ENCODE measurements at regions not wholly inside any gene's neighbourhood (a gene's known extent, or its start where the extent isn't known, plus 50 kb on each side); places are given as distances from the start of the nearest gene placed in this dataset.
"Not testable (repeated sequence)": the region's sequence is repeated elsewhere in the genome, so short reads cannot be mapped to it uniquely, and the experiment has no call there.

DNA sequence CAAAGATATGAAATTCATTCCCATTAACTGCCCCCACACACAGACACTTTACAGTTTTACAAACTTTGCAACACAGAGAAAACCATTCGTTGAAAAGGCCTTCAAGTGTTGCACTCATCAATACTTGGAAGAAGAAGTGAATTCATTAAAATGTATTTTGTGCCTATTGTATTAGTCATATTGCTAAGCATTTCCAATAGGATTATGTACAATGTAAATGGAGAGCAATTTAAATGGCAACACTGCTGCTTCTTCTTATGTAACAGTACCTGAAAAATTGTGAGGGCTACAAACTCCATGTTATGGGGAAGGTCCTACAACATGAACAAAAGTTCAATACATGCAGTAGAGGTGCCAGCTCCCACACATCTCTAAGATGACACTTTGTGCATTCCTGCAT, 209.3 kb upstream of the POGK start:
- no peak for DNase-seq

DNA sequence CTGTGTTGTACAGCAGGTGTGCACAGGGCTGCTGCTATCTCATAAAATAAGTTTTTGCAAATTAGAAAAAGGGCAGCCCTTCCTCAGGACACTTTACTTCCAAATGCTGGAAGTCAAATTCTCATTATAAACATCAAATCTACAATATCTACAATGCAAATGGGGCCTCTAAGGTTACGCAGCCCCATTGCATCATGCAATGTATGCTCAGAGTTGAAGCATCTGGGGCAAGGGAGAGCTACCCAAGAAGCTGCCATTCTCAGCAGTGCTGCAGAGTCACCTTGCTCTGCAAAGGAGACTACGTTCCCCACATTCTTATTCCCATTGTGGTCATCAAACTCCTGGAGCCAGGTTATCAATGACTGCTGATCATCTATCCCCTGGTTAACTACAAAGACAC, 208.9 kb upstream of the POGK start:
- DNase-seq = no peak

DNA sequence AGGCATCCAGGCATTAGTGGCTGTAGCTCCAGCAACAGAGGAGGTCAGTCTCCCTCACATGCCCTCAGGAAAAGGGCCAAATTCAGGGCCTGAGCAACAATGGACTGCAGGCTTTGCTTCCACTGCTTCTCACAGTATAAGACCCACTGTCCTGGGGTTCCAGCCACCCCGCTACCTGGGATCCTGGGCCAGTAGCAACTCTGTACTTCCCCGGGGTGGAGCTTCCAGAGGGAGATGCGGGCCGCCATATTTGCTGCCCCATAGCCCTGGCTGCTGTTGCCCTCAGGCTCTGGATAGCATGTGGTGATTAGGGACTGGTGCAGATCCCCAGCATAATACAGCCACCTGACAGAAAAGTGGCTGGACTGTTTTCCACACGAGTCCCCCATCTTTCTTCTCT, 201.1 kb upstream of the POGK start:
- DNase-seq = no peak

GRCh38 chr1:166657228-166657627, 182.0 kb upstream of the POGK start:
- DNase-seq = not testable (repeated sequence)

- DNase-seq = not testable (repeated sequence)
Measured at GRCh38 chr1:166666790-166667189, 172.5 kb upstream of the POGK start.

DNA sequence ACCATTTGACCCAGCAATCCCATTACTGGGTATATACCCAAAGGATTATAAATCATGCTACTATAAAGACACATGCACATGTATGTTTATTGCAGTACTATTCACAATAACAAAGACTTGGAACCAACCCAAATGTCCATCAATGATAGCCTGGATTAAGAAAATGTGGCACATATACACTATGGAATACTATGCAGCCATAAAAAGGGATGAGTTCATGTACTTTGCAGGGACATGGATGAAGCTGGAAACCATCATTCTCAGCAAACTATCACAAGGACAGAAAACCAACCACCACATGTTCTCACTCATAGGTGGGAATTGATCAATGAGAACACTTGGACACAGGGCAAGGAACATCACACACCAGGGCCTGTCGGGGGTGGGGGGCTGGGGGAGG, 171.7 kb upstream of the POGK start:
- DNase-seq = not testable (repeated sequence)

DNA sequence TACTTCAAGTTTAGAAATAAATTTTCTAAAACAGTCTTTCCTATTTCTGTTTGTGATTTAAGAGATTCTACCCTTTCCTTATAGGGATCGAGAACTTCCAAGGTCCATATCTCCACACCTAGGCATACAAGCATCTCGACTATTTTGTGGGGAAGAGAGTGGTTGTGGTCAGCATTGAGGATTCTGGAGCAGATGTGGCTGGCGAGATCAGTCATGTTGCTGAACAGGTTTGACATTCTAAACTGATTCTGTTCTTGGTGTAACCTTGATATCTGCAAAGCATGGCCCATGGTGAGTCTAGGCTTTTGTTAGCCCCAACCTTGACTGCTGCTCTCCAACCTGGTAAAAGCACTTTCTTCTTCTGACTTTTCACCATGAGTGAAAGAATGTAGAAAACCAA, 167.6 kb upstream of the POGK start:
- DNase-seq = no peak

- no peak for DNase-seq
Measured at GRCh38 chr1:166673722-166674121, 165.6 kb upstream of the POGK start.

DNA sequence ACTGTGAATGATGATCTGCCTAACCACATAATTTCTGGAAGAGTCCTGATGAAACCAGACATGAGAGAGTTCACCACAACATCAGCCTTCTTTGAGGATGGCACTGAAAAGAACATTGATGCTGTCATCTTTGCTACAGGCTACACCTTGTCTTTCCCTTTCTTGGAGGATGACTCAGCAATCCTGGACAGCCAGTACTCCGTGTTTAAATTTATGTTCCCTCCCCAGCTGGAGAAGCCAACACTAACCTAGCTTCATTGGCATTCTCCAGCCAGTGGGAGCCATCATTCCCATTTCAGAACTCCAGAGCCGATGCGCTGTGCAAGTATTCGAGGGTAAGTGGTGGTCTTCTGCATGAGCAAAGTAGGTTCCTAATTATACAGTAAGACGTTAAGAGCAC, 164.1 kb upstream of the POGK start:
- DNase-seq = no peak

DNA sequence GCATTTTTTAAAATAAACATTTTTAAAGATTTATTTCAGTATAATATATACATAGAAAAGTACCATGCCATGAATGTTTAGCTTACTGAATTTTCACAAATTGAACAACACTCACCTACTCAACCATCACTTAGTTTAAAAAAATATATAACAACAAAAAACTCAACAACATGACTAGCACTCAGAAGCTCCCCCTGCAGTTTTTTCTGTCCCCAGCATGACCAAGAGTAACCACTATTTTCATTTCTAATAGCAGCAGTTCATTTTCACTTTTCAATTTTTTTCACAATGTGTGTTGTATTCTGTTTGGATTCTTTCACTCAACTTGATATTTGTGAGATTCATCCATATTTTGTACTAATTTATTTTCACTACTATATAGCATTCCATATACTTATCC, 162.3 kb upstream of the POGK start:
- DNase-seq = no peak

- DNase-seq = no peak
Measured at GRCh38 chr1:166679369-166679768, 159.9 kb upstream of the POGK start.

DNA sequence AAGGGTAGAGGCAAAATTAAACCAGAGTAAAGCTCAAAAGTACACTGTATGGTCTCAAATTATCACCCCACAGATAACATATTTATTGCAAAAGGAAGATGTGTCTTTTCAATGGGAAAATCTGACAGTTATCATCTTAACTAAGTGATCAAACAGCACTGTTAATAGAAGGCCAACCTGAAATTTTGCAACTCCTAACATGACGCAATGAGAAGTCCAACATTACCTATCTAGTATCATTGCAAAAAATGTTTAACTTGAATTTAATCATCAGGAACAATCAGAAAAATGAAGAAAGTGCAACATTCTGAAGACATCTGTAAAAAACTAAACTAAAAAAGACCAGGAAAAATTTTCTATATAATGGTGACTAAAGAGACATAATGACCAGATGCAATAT, 156.7 kb upstream of the POGK start:
- DNase-seq = no peak

DNA sequence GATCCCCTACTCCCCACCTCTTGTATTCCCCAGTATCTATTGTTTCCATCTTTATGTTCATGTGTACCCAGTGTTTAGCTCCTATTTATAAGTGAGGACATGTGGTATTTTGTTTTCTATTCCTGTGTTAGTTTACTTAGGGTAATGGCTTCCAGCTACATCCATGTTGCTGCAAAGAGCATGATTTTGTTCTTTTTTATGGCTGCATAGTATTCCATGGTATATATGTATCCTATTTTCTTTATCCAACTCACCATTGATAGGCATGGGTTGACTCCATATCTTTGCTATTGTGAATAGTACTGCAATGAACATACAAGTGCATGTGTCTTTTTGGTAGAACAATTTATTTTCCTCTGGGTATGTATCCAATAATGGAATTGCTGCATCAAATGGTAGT, 154.6 kb upstream of the POGK start:
- DNase-seq = not testable (repeated sequence)

DNA sequence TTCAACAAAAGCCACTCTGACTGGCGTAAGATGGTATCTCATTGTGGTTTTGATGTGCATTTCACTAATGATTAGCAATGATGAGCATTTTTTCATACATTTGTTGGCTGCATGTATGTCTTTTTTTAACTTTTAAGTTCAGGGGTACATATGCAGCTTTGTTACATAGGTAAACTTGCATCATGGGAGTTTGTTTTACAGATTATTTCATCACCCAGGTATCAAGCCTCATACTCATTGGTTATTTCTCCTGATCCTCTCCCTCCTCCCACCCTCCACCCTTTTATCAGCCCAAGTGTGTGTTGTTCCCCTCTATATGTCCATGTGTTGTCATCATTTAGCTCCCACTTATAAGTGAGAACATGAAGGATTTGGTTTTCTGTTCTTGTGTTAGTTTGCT, 154.1 kb upstream of the POGK start:
- no peak for DNase-seq

- DNase-seq = not testable (repeated sequence)
Measured at GRCh38 chr1:166685891-166686290, 153.4 kb upstream of the POGK start.

DNA sequence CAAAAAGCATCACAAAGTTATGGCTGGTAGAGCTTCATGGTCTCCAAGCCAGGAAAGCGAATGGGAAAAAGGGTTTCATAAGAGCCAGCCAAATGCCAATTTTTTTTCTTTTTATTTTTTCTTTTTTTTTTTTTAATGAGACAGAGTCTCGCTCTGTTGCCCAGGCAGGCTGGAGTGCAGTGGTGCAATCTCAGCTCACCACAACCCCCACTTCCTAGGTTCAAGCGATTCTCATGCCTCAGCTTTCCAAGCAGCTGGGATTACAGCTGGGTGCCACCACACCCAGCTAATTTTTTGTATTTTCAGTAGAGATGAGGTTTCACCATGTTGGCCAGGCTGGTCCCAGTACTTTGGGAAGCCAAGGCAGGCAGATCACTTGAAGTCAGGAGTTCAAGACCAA, 148.7 kb upstream of the POGK start:
- DNase-seq = not testable (repeated sequence)

DNA sequence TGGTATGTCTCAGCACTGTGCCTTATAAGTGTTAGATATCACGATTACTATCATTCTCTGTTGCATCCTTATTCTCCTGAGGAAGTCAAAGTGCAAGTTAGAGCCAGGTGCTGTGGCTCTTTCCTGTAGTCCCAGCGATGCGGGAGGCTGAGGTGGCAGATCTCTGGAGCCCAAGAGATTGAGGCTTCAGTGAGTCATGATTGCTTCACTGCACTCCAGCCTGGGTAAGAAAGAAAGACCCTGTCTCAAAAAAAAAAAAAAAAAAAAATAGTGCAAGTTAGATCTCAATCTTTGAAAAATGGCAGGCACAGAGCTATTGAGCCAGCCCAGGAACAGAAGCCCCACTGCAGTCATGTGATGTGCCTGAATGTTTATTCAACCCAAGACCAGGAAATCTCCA, 147.8 kb upstream of the POGK start:
- no peak for DNase-seq

DNA sequence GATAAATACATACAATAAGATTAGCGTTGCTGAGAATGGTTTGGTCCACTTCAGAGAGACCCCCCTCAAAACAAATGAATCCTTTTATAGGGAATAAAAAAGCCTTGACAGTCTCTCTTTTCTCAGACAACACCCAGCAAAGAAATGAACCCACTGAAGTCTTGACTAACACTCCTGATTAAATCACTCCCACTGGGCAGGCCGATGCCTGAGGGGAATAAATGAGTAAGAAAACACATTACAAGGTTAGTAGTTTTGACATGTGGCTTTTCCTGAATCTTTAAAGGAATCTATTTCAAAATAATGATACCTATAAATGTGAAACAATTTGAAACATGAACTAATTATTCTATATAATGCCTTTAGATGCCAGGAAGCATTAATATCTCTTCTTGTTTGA, 146.9 kb upstream of the POGK start:
- DNase-seq = no peak

GRCh38 chr1:166693158-166693557, 146.1 kb upstream of the POGK start:
- DNase-seq = no peak

DNA sequence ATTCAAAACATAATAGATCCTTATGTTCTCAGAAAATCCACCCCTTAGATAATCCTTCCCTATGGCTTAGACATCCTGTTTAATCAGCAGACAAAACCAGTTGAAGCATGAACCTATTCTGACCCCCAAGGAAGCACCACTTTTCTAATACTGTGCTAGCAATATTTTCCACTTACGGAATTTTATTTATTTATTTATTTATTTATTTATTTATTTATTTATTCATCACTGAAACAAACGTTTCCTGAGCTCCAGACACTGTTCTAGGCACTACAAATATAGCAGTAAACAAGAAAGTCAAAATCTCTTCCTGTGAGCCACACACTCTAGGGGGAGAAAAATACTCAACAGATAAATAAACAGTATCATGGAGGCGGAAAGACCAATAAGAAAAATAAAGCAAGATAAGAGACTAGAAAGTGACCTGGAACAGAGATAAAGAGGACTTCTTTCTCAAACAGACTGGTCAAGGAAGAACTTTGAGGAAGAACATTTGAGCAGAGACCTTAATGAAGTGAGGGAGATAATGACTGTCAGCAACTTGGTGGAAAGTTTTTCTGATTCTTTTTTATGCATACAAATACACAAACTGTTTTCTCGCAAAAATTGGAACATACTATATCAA, 145.5 kb upstream of the POGK start:
- DNase-seq = no peak

GRCh38 chr1:166695115-166695514, 144.2 kb upstream of the POGK start:
- DNase-seq = no peak

DNA sequence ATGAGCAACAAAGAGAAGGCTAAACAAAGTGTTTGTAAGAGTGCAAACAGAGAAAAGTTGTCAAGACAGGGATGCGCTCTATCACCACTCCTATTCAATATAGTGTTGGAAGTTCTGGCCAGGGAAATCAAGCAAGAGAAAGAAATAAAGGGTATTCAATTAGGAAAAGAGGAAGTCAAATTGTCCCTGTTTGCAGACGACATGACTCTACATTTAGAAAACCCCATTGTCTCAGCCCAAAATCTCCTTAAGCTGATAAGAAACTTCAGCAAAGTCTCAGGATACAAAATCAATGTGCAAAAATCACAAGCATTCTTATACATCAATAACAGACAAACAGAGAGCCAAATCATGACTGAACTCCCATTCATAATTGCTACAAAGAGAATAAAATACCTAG, 143.4 kb upstream of the POGK start:
- DNase-seq = not testable (repeated sequence)

GRCh38 chr1:166698771-166699170, 140.5 kb upstream of the POGK start:
- DNase-seq = no peak

DNA sequence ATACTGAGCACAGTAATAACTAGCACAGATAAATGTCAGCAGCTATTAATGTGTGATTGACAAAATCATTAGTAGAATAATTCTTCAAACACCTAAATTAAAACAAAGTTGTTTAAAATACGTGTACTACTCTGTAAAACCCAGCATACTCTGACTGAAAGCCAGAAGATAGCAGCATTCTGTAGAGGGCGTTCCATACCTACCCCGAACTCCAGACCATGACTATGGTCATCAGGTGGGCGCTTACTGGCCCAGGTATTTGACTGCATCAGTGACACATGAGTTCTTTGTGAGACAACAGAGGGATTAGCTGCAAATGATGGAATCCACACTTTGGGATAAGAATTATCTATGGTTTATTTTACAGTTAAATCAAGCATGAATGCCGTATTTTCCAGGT, 139.7 kb upstream of the POGK start:
- DNase-seq = no peak

DNA sequence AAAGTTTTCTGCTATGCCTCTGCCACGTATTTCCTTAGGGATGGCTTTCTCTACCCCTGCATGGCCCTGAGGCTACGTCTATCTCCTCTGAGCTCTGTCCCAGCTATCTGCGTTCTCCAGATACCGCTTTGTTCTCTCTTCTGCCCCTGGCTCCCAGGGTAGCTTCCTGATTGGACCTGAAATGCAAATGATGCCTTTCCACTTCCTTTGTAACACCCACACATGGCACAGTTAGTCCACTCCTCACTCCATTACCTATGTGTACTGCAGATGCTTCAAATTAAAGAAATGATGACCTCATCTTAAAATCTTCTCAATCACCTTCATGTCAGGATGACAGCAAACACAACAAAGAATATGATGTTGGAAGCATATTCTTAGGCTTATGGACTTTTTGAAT, 138.6 kb upstream of the POGK start:
- DNase-seq = no peak

DNA sequence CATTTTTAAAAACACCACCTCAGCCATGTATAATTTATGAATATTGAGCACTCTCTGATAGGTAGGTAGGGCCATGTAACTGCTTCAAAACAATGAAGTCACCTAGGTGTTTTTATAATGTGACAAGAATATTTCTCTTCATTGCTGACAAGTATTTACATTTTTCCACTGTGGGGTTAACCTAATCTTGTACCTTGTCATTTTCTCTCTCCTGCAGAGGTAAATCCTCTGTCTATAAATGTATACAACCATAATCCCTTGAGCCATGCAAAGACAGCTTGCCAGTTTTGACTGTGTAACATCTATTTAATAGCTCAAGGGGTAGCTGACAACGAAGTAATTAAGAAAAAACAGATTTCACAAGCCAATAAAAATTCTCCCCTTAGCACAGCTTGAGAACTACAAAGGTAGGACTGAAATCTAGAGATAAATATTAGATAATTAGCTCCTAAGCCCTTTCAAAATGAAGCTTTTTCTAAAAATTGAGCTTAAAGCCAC, 137.6 kb upstream of the POGK start:
- no peak for DNase-seq

Measured in bone marrow (tissue), 2 donors.